GM12874 (cell line): ENCODE measurements at regions not wholly inside any gene's neighbourhood (a gene's known extent, or its start where the extent isn't known, plus 50 kb on each side); places are given as distances from the start of the nearest gene placed in this dataset.

Experiments used
- CTCF ChIP-seq: IDR thresholded peaks from 2 replicates; pipeline ENCODE4 v1.5.1; 2011; ENCODE audit warnings: low read depth, mild to moderate bottlenecking, control low read depth, low read length, moderate library complexity; ENCODE audit not compliant: insufficient read depth

- TF ChIP-seq CTCF: no peak
Observed at GRCh38 chr1:95386371-95386770, 152.4 kb downstream of the RWDD3 start.

- TF ChIP-seq CTCF: no peak
Observed at GRCh38 chr1:95386915-95387314, 152.9 kb downstream of the RWDD3 start.

GRCh38 chr1:95388031-95388430 lies 154.0 kb downstream of the RWDD3 start:
- no peak for TF ChIP-seq CTCF

GRCh38 chr1:95393434-95393833 lies 159.4 kb downstream of the RWDD3 start:
- no peak for TF ChIP-seq CTCF

- no peak for TF ChIP-seq CTCF
Observed at GRCh38 chr1:95396557-95396956, 162.5 kb downstream of the RWDD3 start.

GRCh38 chr1:95402780-95403179 lies 168.8 kb downstream of the RWDD3 start:
- no peak for TF ChIP-seq CTCF

- TF ChIP-seq CTCF: no peak
Observed at GRCh38 chr1:95406279-95406678, 172.3 kb downstream of the RWDD3 start.
